Cardiac fibroblast (primary cell): ENCODE measurements at regions not wholly inside any gene's neighbourhood (a gene's known extent, or its start where the extent isn't known, plus 50 kb on each side); places are given as distances from the start of the nearest gene placed in this dataset.

Experiments used
- DNase-seq, 2 donors: peaks; one replicate each; pipeline versions ENCODE4 v3.0.0 to v3.0.0-alpha.2; 2010; ENCODE audit warnings: low read depth in 2 of 2
- H3K4me3 ChIP-seq, 2 donors: replicated peaks in 1 of 2; 1 replicate in 1 of 2; 2 replicates in 1 of 2; pipeline ENCODE4 v1.5.1; 2011; ENCODE audit warnings: low read depth in 2 of 2, low read length in 2 of 2, mild to moderate bottlenecking in 2 of 2, moderate library complexity in 1 of 2
- TF ChIP-seq, protein P1 (sequence below): IDR thresholded peaks from one replicate; pipeline ENCODE4 v1.5.1; 2011; ENCODE audit warnings: low read depth, mild to moderate bottlenecking, low read length, inconsistent platforms

- H3K4me3 ChIP-seq = no peak overlapping the region
- TF ChIP-seq, protein P1, sequence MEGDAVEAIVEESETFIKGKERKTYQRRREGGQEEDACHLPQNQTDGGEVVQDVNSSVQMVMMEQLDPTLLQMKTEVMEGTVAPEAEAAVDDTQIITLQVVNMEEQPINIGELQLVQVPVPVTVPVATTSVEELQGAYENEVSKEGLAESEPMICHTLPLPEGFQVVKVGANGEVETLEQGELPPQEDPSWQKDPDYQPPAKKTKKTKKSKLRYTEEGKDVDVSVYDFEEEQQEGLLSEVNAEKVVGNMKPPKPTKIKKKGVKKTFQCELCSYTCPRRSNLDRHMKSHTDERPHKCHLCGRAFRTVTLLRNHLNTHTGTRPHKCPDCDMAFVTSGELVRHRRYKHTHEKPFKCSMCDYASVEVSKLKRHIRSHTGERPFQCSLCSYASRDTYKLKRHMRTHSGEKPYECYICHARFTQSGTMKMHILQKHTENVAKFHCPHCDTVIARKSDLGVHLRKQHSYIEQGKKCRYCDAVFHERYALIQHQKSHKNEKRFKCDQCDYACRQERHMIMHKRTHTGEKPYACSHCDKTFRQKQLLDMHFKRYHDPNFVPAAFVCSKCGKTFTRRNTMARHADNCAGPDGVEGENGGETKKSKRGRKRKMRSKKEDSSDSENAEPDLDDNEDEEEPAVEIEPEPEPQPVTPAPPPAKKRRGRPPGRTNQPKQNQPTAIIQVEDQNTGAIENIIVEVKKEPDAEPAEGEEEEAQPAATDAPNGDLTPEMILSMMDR = no peak
- DNase-seq = no peak
These were observed 102.5 kb upstream of the SLC25A13 start for GRCh38 chr7:96424411-96424810.

GRCh38 chr7:96422388-96422787, 100.5 kb upstream of the SLC25A13 start:
- no peak for DNase-seq
- TF ChIP-seq, protein P1 = no peak
- no peak overlapping the region for H3K4me3 ChIP-seq

DNA sequence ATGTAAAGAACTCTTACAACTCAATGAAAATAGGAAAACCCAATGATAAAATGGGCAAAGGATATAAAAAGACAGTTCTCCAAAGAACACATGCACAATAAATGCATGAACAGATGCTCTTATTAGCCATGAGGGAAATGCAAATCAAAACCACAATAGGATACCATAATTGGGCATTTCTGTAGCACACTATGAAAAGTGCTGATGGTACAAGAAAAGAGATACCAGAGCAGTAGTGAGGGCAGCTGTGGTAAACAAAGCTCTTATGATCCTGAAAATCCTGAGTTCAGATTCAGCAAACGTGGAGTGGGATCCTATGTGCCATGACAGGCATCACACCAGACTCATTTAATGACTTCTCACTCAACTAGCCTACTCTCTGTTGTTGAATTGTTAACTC, 96.7 kb upstream of the SLC25A13 start:
- H3K4me3 ChIP-seq = no peak overlapping the region
- no peak for DNase-seq
- TF ChIP-seq, protein P1 = no peak

- no peak overlapping the region for H3K4me3 ChIP-seq
- no peak for DNase-seq
- TF ChIP-seq, protein P1 = no peak
These were observed 95.9 kb upstream of the SLC25A13 start for GRCh38 chr7:96417784-96418183.

- no peak for DNase-seq
- TF ChIP-seq, protein P1 = no peak
- no peak overlapping the region for H3K4me3 ChIP-seq
These were observed 94.7 kb upstream of the SLC25A13 start for GRCh38 chr7:96416599-96416998.

GRCh38 chr7:96416116-96416515, 94.2 kb upstream of the SLC25A13 start:
- TF ChIP-seq, protein P1 = no peak
- no peak overlapping the region for H3K4me3 ChIP-seq
- no peak for DNase-seq

DNA sequence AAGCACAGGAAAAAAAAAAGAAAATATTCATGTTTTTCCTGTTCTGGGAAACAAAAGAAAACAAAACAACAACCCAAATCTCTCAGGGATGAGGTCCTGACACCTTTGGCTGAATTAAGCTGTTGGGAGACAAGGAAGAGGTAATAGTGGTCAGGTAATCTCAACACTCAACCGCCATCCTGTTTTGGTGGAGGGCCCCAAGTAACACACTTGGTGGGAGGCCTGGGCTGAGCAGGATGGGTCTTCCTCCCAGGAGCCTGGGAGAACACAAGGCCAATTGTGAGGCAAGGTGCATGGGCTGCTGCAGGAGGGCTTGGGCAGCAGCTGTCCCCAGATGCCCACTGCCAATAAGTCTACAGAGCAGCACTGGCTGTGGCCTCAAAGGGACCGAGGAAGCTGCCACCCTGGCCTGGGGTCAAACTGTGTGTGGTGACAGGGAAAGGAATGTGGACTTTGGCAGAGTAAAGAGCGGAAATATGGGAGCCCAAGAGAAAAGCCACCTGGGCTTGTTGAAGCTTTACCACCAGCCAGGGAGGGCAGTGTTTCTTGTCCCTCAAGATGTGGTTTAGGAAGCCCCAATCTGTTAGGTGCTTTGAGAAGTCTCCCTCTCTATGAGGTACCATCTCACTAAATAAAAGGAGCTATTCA, 93.5 kb upstream of the SLC25A13 start:
- no peak overlapping the region for H3K4me3 ChIP-seq
- no peak for DNase-seq
- TF ChIP-seq, protein P1 = no peak
